Gastrocnemius medialis (tissue), 4 donors: ENCODE measurements at regions not wholly inside any gene's neighbourhood (a gene's known extent, or its start where the extent isn't known, plus 50 kb on each side); places are given as distances from the start of the nearest gene placed in this dataset.

Experiments
- POLR2A ChIP-seq, 2 donors: fragments of 450-650 bp; IDR thresholded peaks; one replicate each; pipeline ENCODE4 v1.6.1; 2017; ENCODE audit warnings: antibody characterized with exemption in 2 of 2, mild to moderate bottlenecking in 2 of 2, moderate library complexity in 2 of 2
- TF ChIP-seq, protein P1 (sequence below), 5 experiments: fragments of 450-650 bp in 3 of 5; fragments of 200-600 bp in 2 of 5; sonication (generic) in 2 of 5; IDR thresholded peaks in 4 of 5; conservative IDR thresholded peaks in 1 of 5; 1 replicate in 4 of 5; 2 replicates in 1 of 5; pipeline ENCODE4 v1.5.1; 2016 to 2019; ENCODE audit warnings: antibody characterized with exemption in 5 of 5, mild to moderate bottlenecking in 3 of 5, moderate library complexity in 3 of 5

DNA sequence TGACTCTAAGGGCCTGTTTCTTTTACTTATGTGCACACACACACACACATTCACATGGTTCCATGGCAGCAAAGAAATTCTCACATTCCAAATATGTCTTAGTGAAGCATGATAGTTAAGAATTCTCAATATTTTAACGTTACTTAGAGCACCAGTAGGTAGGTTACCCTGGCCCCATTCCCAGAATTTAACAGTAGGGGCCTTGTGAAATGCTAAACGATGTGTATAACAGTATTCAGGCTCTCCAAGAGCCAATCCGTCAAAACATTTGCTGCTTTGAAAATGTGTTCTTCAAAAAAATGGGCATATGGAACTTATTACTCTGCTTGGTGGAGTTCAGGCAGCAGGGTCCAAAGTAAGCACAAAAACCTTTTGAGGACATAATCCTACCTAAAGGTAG lies 93.7 kb upstream of the DAB2 start:
- TF ChIP-seq, protein P1, sequence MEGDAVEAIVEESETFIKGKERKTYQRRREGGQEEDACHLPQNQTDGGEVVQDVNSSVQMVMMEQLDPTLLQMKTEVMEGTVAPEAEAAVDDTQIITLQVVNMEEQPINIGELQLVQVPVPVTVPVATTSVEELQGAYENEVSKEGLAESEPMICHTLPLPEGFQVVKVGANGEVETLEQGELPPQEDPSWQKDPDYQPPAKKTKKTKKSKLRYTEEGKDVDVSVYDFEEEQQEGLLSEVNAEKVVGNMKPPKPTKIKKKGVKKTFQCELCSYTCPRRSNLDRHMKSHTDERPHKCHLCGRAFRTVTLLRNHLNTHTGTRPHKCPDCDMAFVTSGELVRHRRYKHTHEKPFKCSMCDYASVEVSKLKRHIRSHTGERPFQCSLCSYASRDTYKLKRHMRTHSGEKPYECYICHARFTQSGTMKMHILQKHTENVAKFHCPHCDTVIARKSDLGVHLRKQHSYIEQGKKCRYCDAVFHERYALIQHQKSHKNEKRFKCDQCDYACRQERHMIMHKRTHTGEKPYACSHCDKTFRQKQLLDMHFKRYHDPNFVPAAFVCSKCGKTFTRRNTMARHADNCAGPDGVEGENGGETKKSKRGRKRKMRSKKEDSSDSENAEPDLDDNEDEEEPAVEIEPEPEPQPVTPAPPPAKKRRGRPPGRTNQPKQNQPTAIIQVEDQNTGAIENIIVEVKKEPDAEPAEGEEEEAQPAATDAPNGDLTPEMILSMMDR (IDR thresholded peaks at IDR 0.05 in 4 of 5, conservative IDR thresholded peaks at IDR 0.05 in 1 of 5): no peak
- no peak for TF ChIP-seq POLR2A (IDR thresholded peaks at IDR 0.05)
